Fibroblast of lung (primary cell): ENCODE measurements at regions not wholly inside any gene's neighbourhood (a gene's known extent, or its start where the extent isn't known, plus 50 kb on each side); places are given as distances from the start of the nearest gene placed in this dataset.
A peak's percentile ranks its signal among the peaks of the same experiment; 100 is the strongest.

Experiments
- DNase-seq, 2 donors: peaks; one replicate each; pipeline versions ENCODE4 v3.0.0 to v3.0.0-alpha.2; 2010; ENCODE audit warnings: low read depth in 2 of 2
- H2AFZ ChIP-seq: 2 replicates; pipeline ENCODE4 v1.5.1; 2012; ENCODE audit warnings: low read length, control low read depth, inconsistent platforms
- H3K27ac ChIP-seq: 2 replicates; pipeline ENCODE4 v1.5.1; 2011; ENCODE audit warnings: low read length, control low read depth; ENCODE audit not compliant: insufficient read depth
- H3K27me3 ChIP-seq: 2 replicates; pipeline ENCODE4 v1.5.1; 2011; ENCODE audit warnings: mild to moderate bottlenecking, low read length; ENCODE audit not compliant: control insufficient read depth, insufficient read depth
- H3K36me3 ChIP-seq: 2 replicates; pipeline ENCODE4 v1.5.1; 2011; ENCODE audit warnings: low read length; ENCODE audit not compliant: control insufficient read depth, insufficient read depth
- H3K4me1 ChIP-seq: 2 replicates; pipeline ENCODE4 v1.5.1; 2011; ENCODE audit warnings: low read length; ENCODE audit not compliant: control insufficient read depth, insufficient read depth; ENCODE audit errors: extremely low read depth
- H3K4me2 ChIP-seq: 2 replicates; pipeline ENCODE4 v1.5.1; 2011; ENCODE audit warnings: low read length, control low read depth; ENCODE audit not compliant: insufficient read depth; ENCODE audit errors: extremely low read depth
- H3K4me3 ChIP-seq, 4 experiments: fragments of 200-600 bp in 1 of 4; sonication (generic) in 1 of 4; replicated peaks in 1 of 4; 2 replicates each; pipeline ENCODE4 v1.5.1; 2011 to 2016; ENCODE audit warnings: low read length in 4 of 4, low read depth in 3 of 4, mild to moderate bottlenecking in 3 of 4, control low read depth in 2 of 4, inconsistent platforms in 1 of 4, mixed read lengths in 1 of 4; ENCODE audit not compliant: insufficient read depth in 1 of 4; ENCODE audit errors: control extremely low read depth in 1 of 4
- H3K79me2 ChIP-seq: 2 replicates; pipeline ENCODE4 v1.5.1; 2012; ENCODE audit warnings: mild to moderate bottlenecking, low read length, inconsistent platforms; ENCODE audit not compliant: control insufficient read depth, insufficient read depth
- H3K9ac ChIP-seq: 2 replicates; pipeline ENCODE4 v1.5.1; 2011; ENCODE audit warnings: mild to moderate bottlenecking, low read length, control low read depth; ENCODE audit not compliant: insufficient read depth
- H3K9me3 ChIP-seq: 2 replicates; pipeline ENCODE4 v1.5.1; 2012; ENCODE audit warnings: low read depth, low read length; ENCODE audit not compliant: control insufficient read depth, insufficient read depth
- H4K20me1 ChIP-seq: 2 replicates; pipeline ENCODE4 v1.5.1; 2011; ENCODE audit warnings: low read length; ENCODE audit not compliant: control insufficient read depth, insufficient read depth; ENCODE audit errors: extremely low read depth
- EZH2 ChIP-seq: IDR thresholded peaks from 2 replicates; pipeline ENCODE4 v1.5.1; 2012; ENCODE audit warnings: low read length, control low read depth, mild to moderate bottlenecking; ENCODE audit errors: missing control alignments
- TF ChIP-seq, protein P1 (sequence below), 2 donors: IDR thresholded peaks in 1 of 2; conservative IDR thresholded peaks in 1 of 2; 1 replicate in 1 of 2; 2 replicates in 1 of 2; pipeline ENCODE4 v1.5.1; 2011 to 2012; ENCODE audit warnings: low read length in 2 of 2, control low read depth in 1 of 2, inconsistent platforms in 1 of 2, low read depth in 1 of 2, mild to moderate bottlenecking in 1 of 2

DNA sequence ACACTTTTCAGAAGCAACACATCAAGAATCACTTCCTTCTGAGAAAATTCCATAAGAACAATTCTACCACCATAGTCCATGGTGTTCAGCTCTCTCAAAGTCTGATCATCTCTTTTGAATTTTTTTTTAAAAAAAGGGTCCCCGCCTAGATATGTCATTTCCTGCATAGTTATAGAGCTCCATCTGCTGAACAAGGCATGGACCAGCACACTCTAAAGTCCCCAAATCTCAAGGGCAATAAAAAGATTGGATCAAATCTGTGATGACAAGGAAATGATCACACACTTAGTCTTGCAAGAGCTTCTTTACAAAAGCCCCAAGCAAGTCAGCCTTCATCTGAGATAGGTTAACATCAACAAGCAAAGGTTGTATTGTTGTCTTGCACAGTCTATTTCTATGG, 100.7 kb upstream of the STMND1 start:
- TF ChIP-seq EZH2, result no peak
- TF ChIP-seq, protein P1, sequence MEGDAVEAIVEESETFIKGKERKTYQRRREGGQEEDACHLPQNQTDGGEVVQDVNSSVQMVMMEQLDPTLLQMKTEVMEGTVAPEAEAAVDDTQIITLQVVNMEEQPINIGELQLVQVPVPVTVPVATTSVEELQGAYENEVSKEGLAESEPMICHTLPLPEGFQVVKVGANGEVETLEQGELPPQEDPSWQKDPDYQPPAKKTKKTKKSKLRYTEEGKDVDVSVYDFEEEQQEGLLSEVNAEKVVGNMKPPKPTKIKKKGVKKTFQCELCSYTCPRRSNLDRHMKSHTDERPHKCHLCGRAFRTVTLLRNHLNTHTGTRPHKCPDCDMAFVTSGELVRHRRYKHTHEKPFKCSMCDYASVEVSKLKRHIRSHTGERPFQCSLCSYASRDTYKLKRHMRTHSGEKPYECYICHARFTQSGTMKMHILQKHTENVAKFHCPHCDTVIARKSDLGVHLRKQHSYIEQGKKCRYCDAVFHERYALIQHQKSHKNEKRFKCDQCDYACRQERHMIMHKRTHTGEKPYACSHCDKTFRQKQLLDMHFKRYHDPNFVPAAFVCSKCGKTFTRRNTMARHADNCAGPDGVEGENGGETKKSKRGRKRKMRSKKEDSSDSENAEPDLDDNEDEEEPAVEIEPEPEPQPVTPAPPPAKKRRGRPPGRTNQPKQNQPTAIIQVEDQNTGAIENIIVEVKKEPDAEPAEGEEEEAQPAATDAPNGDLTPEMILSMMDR (conservative IDR thresholded peaks at IDR 0.05 in 1 of 2, IDR thresholded peaks at IDR 0.05 in 1 of 2; ENCODE audit: low read depth in 1 of 2, low read length in 2 of 2), result peak; percentile 27 to 45
- Histone ChIP-seq H3K9me3 (no peaks in the 10 kb centered on the region), H2AFZ (no peak overlapping the region), H3K27ac (no peak overlapping the region), H3K4me2 (no peak overlapping the region), H3K36me3 (no peaks in the 10 kb centered on the region), H3K4me1 (peaks cover 11% of the 10 kb centered on the region), H3K9ac (no peak overlapping the region), H3K4me3 (no peak overlapping the region), H4K20me1 (no peaks in the 10 kb centered on the region), H3K27me3 (no peaks in the 10 kb centered on the region), H3K79me2 (no peaks in the 10 kb centered on the region)
- DNase-seq, result peak in 1 of 2 donors; percentile 45

DNA sequence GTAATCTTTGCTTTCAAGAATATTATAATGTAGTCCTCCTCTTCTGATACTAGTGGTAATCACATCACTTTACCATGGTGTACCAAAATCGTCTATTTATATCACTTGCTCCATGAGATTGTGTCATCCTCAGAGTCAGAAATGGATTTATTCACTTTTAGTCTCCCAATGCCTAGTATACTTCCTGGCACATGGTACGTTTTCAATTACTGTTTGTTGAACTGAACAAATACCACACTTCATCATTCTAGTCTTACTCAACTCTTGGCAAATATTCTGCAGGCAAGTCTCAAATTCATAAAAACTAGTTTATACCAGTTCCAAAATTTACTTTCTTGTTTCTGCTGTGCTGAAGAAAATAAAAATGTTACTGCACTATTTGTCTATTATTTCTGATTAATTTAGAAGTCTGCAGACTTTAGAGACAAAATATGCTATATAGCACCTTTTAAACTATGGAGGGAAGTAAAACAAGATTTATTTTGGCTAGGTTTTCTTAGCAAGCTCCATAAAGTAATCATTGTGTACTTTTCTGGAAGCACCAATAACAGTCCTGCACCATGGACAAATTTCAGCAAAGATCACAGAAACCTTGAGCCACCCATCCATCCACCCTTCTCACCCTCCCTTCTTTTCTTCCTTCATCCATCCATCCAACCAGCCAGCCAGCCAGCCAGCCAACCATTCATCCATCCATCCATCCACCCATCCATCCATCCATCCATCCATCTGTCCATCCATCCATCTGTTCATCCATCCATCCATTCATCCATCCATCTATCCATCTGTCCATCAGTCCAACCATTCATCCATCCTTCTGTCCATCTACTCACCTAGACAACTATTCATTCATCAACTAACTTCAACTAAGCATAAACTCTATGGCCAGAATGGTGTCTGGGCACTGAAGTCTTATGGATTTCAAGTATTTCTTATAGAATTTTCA, 102.1 kb upstream of the STMND1 start:
- TF ChIP-seq EZH2, result no peak
- TF ChIP-seq, protein P1 (conservative IDR thresholded peaks at IDR 0.05 in 1 of 2, IDR thresholded peaks at IDR 0.05 in 1 of 2; ENCODE audit: low read depth in 1 of 2, low read length in 2 of 2), result no peak

DNA sequence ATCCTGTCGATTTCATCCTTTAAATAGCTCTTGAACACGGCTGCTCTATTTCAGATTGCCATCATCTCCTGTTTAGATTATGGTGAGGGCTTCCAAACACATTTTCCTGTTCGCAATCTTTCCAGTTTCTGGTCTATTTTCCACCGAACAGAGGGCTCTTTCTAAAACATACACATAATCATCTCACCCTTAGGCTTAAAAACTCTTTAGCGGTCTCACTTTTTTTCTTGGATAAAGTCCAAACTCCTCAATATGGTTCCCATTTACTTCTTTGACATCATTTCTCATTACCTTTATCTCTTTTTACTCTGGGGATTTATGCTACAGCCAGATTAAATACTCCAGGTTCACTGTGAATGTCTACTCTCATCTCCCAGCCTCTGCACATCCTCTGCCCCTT, 103.4 kb upstream of the STMND1 start:
- Histone ChIP-seq H4K20me1 (no peaks in the 10 kb centered on the region), H3K9ac (no peak overlapping the region), H3K27ac (peak overlapping the region; percentile 48), H3K36me3 (no peaks in the 10 kb centered on the region), H3K4me3 (no peak overlapping the region), H3K4me1 (peaks cover 11% of the 10 kb centered on the region), H3K4me2 (no peak overlapping the region), H3K27me3 (no peaks in the 10 kb centered on the region), H2AFZ (no peak overlapping the region), H3K79me2 (no peaks in the 10 kb centered on the region), H3K9me3 (no peaks in the 10 kb centered on the region)
- no peak for TF ChIP-seq EZH2
- TF ChIP-seq, protein P1 (conservative IDR thresholded peaks at IDR 0.05 in 1 of 2, IDR thresholded peaks at IDR 0.05 in 1 of 2; ENCODE audit: low read depth in 1 of 2, low read length in 2 of 2), result no peak
- DNase-seq, result no peak

More for the DNA sequence above, 102.1 kb upstream of the STMND1 start:
- H3K9ac ChIP-seq, result no peak overlapping the region
- no peaks in the 10 kb centered on the region for H3K9me3 ChIP-seq
- H3K4me3 ChIP-seq, result no peak overlapping the region
- no peaks in the 10 kb centered on the region for H3K36me3 ChIP-seq
- DNase-seq, result peak; percentile 85 to 96
- H2AFZ ChIP-seq, result no peak overlapping the region
- no peaks in the 10 kb centered on the region for H3K79me2 ChIP-seq
- H3K27me3 ChIP-seq, result no peaks in the 10 kb centered on the region
- H3K27ac ChIP-seq, result peak overlapping the region; percentile 56
- no peaks in the 10 kb centered on the region for H4K20me1 ChIP-seq
- peaks cover 11% of the 10 kb centered on the region for H3K4me1 ChIP-seq
- no peak overlapping the region for H3K4me2 ChIP-seq
